KMS-11 (cell line): ENCODE measurements at regions not wholly inside any gene's neighbourhood (a gene's known extent, or its start where the extent isn't known, plus 50 kb on each side); places are given as distances from the start of the nearest gene placed in this dataset.

Experiments used
- H2AFZ ChIP-seq: fragments of 200-600 bp; sonication (generic); 2 replicates; pipeline ENCODE4 v1.6.1; 2016; ENCODE audit warnings: antibody characterized with exemption, mixed run types, low read depth
- H3K27ac ChIP-seq: fragments of 200-600 bp; sonication (generic); 2 replicates; pipeline ENCODE4 v1.6.1; 2016; ENCODE audit warnings: mild to moderate bottlenecking, mixed run types
- H3K27me3 ChIP-seq: fragments of 200-600 bp; sonication (generic); 2 replicates; pipeline ENCODE4 v1.6.1; 2017; ENCODE audit warnings: mild to moderate bottlenecking, low read depth, mixed run types, moderate library complexity; ENCODE audit not compliant: insufficient read depth
- H3K36me3 ChIP-seq: fragments of 200-600 bp; sonication (generic); 2 replicates; pipeline ENCODE4 v1.6.1; 2017; ENCODE audit warnings: mild to moderate bottlenecking, mixed run types; ENCODE audit not compliant: insufficient read depth
- H3K4me1 ChIP-seq: fragments of 200-600 bp; sonication (generic); 2 replicates; pipeline ENCODE4 v1.6.1; 2016; ENCODE audit warnings: mild to moderate bottlenecking, low read depth, mixed run types; ENCODE audit not compliant: poor library complexity, severe bottlenecking
- H3K4me2 ChIP-seq: fragments of 200-600 bp; sonication (generic); 2 replicates; pipeline ENCODE4 v1.7.0; 2016; ENCODE audit warnings: mild to moderate bottlenecking, mixed run types
- H3K4me3 ChIP-seq: fragments of 200-600 bp; sonication (generic); IDR thresholded peaks from 2 replicates; pipeline ENCODE4 v1.6.1; 2017; ENCODE audit warnings: low read depth, low read length, mixed read lengths; ENCODE audit not compliant: insufficient read depth
- H3K79me2 ChIP-seq: fragments of 200-600 bp; sonication (generic); 2 replicates; pipeline ENCODE4 v1.6.1; 2016; ENCODE audit warnings: low read depth, mixed run types; ENCODE audit not compliant: insufficient read depth
- H3K9ac ChIP-seq: fragments of 200-600 bp; sonication (generic); 2 replicates; pipeline ENCODE4 v1.6.1; 2016; ENCODE audit warnings: mild to moderate bottlenecking, mixed run types
- H4K20me1 ChIP-seq: fragments of 200-600 bp; sonication (generic); 2 replicates; pipeline ENCODE4 v1.6.1; 2016; ENCODE audit warnings: mild to moderate bottlenecking, mixed run types; ENCODE audit not compliant: insufficient read depth
- CTCF ChIP-seq: fragments of 200-600 bp; sonication (generic); conservative IDR thresholded peaks from 2 replicates; pipeline ENCODE4 v1.6.1; 2017; ENCODE audit warnings: low read depth, mild to moderate bottlenecking, antibody characterized with exemption, low read length, moderate library complexity, mixed read lengths

GRCh38 chr17:72212041-72212440, 91.2 kb downstream of the SOX9 start:
- H3K27ac ChIP-seq: no peak overlapping the region
- H3K4me3 ChIP-seq: no peak overlapping the region
- TF ChIP-seq CTCF: no peak
- H3K36me3 ChIP-seq: no peaks in the 10 kb centered on the region
- H2AFZ ChIP-seq: no peak overlapping the region
- no peak overlapping the region for H3K4me2 ChIP-seq
- H3K27me3 ChIP-seq: no peaks in the 10 kb centered on the region
- H4K20me1 ChIP-seq: no peaks in the 10 kb centered on the region
- H3K4me1 ChIP-seq: no peaks in the 10 kb centered on the region
- H3K9ac ChIP-seq: no peak overlapping the region
- no peaks in the 10 kb centered on the region for H3K79me2 ChIP-seq

- H3K4me2 ChIP-seq: no peak overlapping the region
- no peak overlapping the region for H3K4me3 ChIP-seq
- H3K79me2 ChIP-seq: no peaks in the 10 kb centered on the region
- H3K27ac ChIP-seq: no peak overlapping the region
- H3K9ac ChIP-seq: no peak overlapping the region
- H3K36me3 ChIP-seq: no peaks in the 10 kb centered on the region
- no peaks in the 10 kb centered on the region for H3K4me1 ChIP-seq
- H3K27me3 ChIP-seq: no peaks in the 10 kb centered on the region
- no peaks in the 10 kb centered on the region for H4K20me1 ChIP-seq
- no peak for TF ChIP-seq CTCF
- no peak overlapping the region for H2AFZ ChIP-seq
Measured at GRCh38 chr17:72215490-72215889, 94.7 kb downstream of the SOX9 start.

- Histone ChIP-seq H3K4me2 (no peak overlapping the region), H3K27me3 (no peaks in the 10 kb centered on the region), H4K20me1 (no peaks in the 10 kb centered on the region), H3K9ac (no peak overlapping the region), H2AFZ (no peak overlapping the region), H3K36me3 (no peaks in the 10 kb centered on the region), H3K27ac (no peak overlapping the region), H3K4me1 (no peaks in the 10 kb centered on the region), H3K4me3 (no peak overlapping the region), H3K79me2 (no peaks in the 10 kb centered on the region)
- TF ChIP-seq CTCF: no peak
Measured at GRCh38 chr17:72215928-72216327, 95.1 kb downstream of the SOX9 start.

- TF ChIP-seq CTCF: no peak
- no peak overlapping the region for H3K27ac ChIP-seq
- no peak overlapping the region for H3K9ac ChIP-seq
- H2AFZ ChIP-seq: no peak overlapping the region
- H3K4me2 ChIP-seq: no peak overlapping the region
- H3K27me3 ChIP-seq: no peaks in the 10 kb centered on the region
- no peak overlapping the region for H3K4me3 ChIP-seq
- no peaks in the 10 kb centered on the region for H3K4me1 ChIP-seq
- H3K79me2 ChIP-seq: no peaks in the 10 kb centered on the region
- H3K36me3 ChIP-seq: no peaks in the 10 kb centered on the region
- H4K20me1 ChIP-seq: no peaks in the 10 kb centered on the region
Measured at GRCh38 chr17:72219137-72219823, 98.5 kb downstream of the SOX9 start.
